ACC112 (cell line): ENCODE measurements at regions not wholly inside any gene's neighbourhood (a gene's known extent, or its start where the extent isn't known, plus 50 kb on each side); places are given as distances from the start of the nearest gene placed in this dataset.

Source experiments
- H2AFZ ChIP-seq: fragments of 200-600 bp; sonication (generic); one replicate; pipeline ENCODE4 v1.6.0; 2017; ENCODE audit warnings: antibody characterized with exemption, low read length; ENCODE audit not compliant: unreplicated experiment
- H3K27ac ChIP-seq: fragments of 200-600 bp; sonication (generic); 2 replicates; pipeline ENCODE4 v1.5.1; 2014; ENCODE audit warnings: low read depth, mild to moderate bottlenecking, antibody characterized with exemption, low read length, moderate library complexity
- H3K27me3 ChIP-seq: fragments of 200-600 bp; sonication (generic); 2 replicates; pipeline ENCODE4 v1.6.1; 2014; ENCODE audit warnings: mild to moderate bottlenecking, antibody characterized with exemption, low read length, moderate library complexity, mixed read lengths; ENCODE audit not compliant: insufficient read depth
- H3K36me3 ChIP-seq: fragments of 200-600 bp; sonication (generic); 2 replicates; pipeline ENCODE4 v1.6.1; 2016; ENCODE audit warnings: mild to moderate bottlenecking, antibody characterized with exemption, low read length, moderate library complexity, mixed read lengths; ENCODE audit not compliant: insufficient read depth
- H3K4me1 ChIP-seq: fragments of 200-600 bp; sonication (generic); one replicate; pipeline ENCODE4 v1.6.1; 2016; ENCODE audit warnings: low read length, mixed read lengths; ENCODE audit not compliant: insufficient read depth, unreplicated experiment, control insufficient read depth
- H3K4me3 ChIP-seq: fragments of 200-600 bp; sonication (generic); 2 replicates; pipeline ENCODE4 v1.5.1; 2014; ENCODE audit warnings: mild to moderate bottlenecking, low read depth, low read length
- H3K79me2 ChIP-seq: fragments of 200-600 bp; sonication (generic); one replicate; pipeline ENCODE4 v1.6.0; 2016; ENCODE audit warnings: low read length; ENCODE audit not compliant: control insufficient read depth, unreplicated experiment, insufficient read depth

- no peaks in the 10 kb centered on the region for H3K27me3 ChIP-seq
- no peaks in the 10 kb centered on the region for H3K79me2 ChIP-seq
- H3K36me3 ChIP-seq, result no peaks in the 10 kb centered on the region
- H3K4me1 ChIP-seq, result peaks cover 17% of the 10 kb centered on the region
- no peak overlapping the region for H3K4me3 ChIP-seq
- no peak overlapping the region for H3K27ac ChIP-seq
- H2AFZ ChIP-seq, result no peak overlapping the region
These were observed 690.5 kb upstream of the SOX9 start for GRCh38 chr17:71430281-71430680.

- no peaks in the 10 kb centered on the region for H3K79me2 ChIP-seq
- H3K27ac ChIP-seq, result no peak overlapping the region
- H3K36me3 ChIP-seq, result no peaks in the 10 kb centered on the region
- no peaks in the 10 kb centered on the region for H3K27me3 ChIP-seq
- H2AFZ ChIP-seq, result no peak overlapping the region
- no peak overlapping the region for H3K4me3 ChIP-seq
- H3K4me1 ChIP-seq, result peaks cover 17% of the 10 kb centered on the region
These were observed 689.7 kb upstream of the SOX9 start for GRCh38 chr17:71431146-71431545.

GRCh38 chr17:71432378-71433315, 688.2 kb upstream of the SOX9 start:
- Histone ChIP-seq H3K4me1 (peaks cover 17% of the 10 kb centered on the region), H3K4me3 (no peak overlapping the region), H3K36me3 (no peaks in the 10 kb centered on the region), H3K27ac (no peak overlapping the region), H3K27me3 (no peaks in the 10 kb centered on the region), H3K79me2 (no peaks in the 10 kb centered on the region), H2AFZ (no peak overlapping the region)

DNA sequence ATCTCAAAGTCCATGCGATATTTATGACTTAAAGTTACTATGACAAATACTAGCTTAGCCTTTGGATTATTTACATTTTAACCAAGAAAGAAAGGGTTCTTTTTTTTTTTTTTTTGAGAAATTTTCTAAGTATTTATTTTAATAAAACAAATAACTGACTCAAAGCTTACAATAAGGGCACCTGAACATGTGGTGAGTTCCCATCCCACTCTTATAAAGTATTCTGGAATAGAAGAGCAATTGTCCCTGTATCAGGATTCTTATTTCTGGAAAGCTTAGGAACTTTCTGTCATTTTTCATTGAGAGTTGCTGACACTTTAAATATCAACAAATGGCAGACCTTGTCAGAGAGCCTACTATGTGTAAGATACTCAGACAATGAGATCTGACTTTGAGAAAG, 686.1 kb upstream of the SOX9 start:
- no peaks in the 10 kb centered on the region for H3K27me3 ChIP-seq
- no peak overlapping the region for H2AFZ ChIP-seq
- no peaks in the 10 kb centered on the region for H3K79me2 ChIP-seq
- peaks cover 34% of the 10 kb centered on the region for H3K4me1 ChIP-seq
- H3K36me3 ChIP-seq, result no peaks in the 10 kb centered on the region
- H3K4me3 ChIP-seq, result no peak overlapping the region
- H3K27ac ChIP-seq, result no peak overlapping the region

GRCh38 chr17:71436479-71436878, 684.3 kb upstream of the SOX9 start:
- Histone ChIP-seq H3K36me3 (no peaks in the 10 kb centered on the region), H3K27ac (no peak overlapping the region), H2AFZ (no peak overlapping the region), H3K4me1 (peaks cover 49% of the 10 kb centered on the region), H3K79me2 (no peaks in the 10 kb centered on the region), H3K4me3 (no peak overlapping the region), H3K27me3 (no peaks in the 10 kb centered on the region)

- no peak overlapping the region for H3K27ac ChIP-seq
- no peak overlapping the region for H3K4me3 ChIP-seq
- H3K36me3 ChIP-seq, result no peaks in the 10 kb centered on the region
- no peak overlapping the region for H2AFZ ChIP-seq
- no peaks in the 10 kb centered on the region for H3K27me3 ChIP-seq
- H3K79me2 ChIP-seq, result no peaks in the 10 kb centered on the region
- H3K4me1 ChIP-seq, result peaks cover 42% of the 10 kb centered on the region
These were observed 683.7 kb upstream of the SOX9 start for GRCh38 chr17:71437166-71437565.

GRCh38 chr17:71438631-71439146, 682.1 kb upstream of the SOX9 start:
- Histone ChIP-seq H3K27ac (peak overlapping the region; percentile 72), H3K36me3 (no peaks in the 10 kb centered on the region), H3K4me3 (peak overlapping the region; percentile 11; the same call in 1 of the 2 replicates), H3K4me1 (peaks cover 32% of the 10 kb centered on the region), H3K79me2 (no peaks in the 10 kb centered on the region), H2AFZ (peak overlapping the region; percentile 11), H3K27me3 (no peaks in the 10 kb centered on the region)

- no peak overlapping the region for H3K4me3 ChIP-seq
- no peak overlapping the region for H2AFZ ChIP-seq
- peak overlapping the region; percentile 42 for H3K27ac ChIP-seq
- H3K36me3 ChIP-seq, result no peaks in the 10 kb centered on the region
- peaks cover 32% of the 10 kb centered on the region for H3K4me1 ChIP-seq
- no peaks in the 10 kb centered on the region for H3K27me3 ChIP-seq
- no peaks in the 10 kb centered on the region for H3K79me2 ChIP-seq
These were observed 680.3 kb upstream of the SOX9 start for GRCh38 chr17:71440513-71440912.

DNA sequence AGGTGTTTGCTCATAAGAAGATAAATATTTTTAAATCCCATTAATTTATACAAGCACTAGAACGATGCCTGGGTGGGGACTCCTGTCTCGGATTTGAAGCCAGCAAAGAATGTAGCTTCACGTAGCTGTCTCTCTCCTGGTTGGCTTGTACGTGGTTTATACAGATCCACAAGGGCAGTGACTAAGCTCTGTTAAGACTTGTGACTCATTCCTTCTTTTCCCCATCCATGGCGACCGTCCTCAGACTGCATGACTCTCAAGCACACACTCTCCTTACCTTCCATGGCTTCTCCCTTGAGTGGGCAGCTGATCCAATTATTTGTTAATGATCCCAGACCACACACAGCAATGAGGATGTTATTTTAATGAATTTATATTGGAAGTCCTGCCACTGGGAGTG, 679.7 kb upstream of the SOX9 start:
- Histone ChIP-seq H3K27me3 (no peaks in the 10 kb centered on the region), H3K4me3 (no peak overlapping the region), H3K36me3 (no peaks in the 10 kb centered on the region), H3K4me1 (peaks cover 32% of the 10 kb centered on the region), H2AFZ (peak overlapping the region; percentile 37), H3K27ac (peak overlapping the region; percentile 42), H3K79me2 (no peaks in the 10 kb centered on the region)

- H3K36me3 ChIP-seq, result no peaks in the 10 kb centered on the region
- H3K27me3 ChIP-seq, result no peaks in the 10 kb centered on the region
- no peak overlapping the region for H3K4me3 ChIP-seq
- H3K4me1 ChIP-seq, result peaks cover 26% of the 10 kb centered on the region
- H3K79me2 ChIP-seq, result no peaks in the 10 kb centered on the region
- H2AFZ ChIP-seq, result no peak overlapping the region
- H3K27ac ChIP-seq, result no peak overlapping the region
These were observed 676.7 kb upstream of the SOX9 start for GRCh38 chr17:71444078-71444477.
